Neural progenitor cell (in vitro differentiated cells): ENCODE measurements at regions not wholly inside any gene's neighbourhood (a gene's known extent, or its start where the extent isn't known, plus 50 kb on each side); places are given as distances from the start of the nearest gene placed in this dataset.

Experiments
- DNase-seq: peaks from one replicate; pipeline ENCODE4 v3.0.0-alpha.2; 2016; ENCODE audit warnings: low spot score
- H2AFZ ChIP-seq: fragments of 200-600 bp; sonication (generic); replicated peaks from 2 replicates; pipeline ENCODE4 v1.6.1; 2016; ENCODE audit warnings: antibody characterized with exemption
- H3F3A ChIP-seq: fragments of 200-600 bp; sonication (generic); 2 replicates; pipeline ENCODE4 v1.6.1; 2016; ENCODE audit warnings: antibody characterized with exemption, low read depth
- H3K27ac ChIP-seq: fragments of 200-600 bp; sonication (generic); 2 replicates; pipeline ENCODE4 v1.5.1; 2016; ENCODE audit warnings: mild to moderate bottlenecking
- H3K27me3 ChIP-seq: fragments of 200-600 bp; sonication (generic); 2 replicates; pipeline ENCODE4 v1.6.1; 2016; ENCODE audit warnings: mild to moderate bottlenecking, moderate library complexity
- H3K36me3 ChIP-seq: fragments of 200-600 bp; sonication (generic); 2 replicates; pipeline ENCODE4 v1.5.1; 2016
- H3K4me1 ChIP-seq: fragments of 200-600 bp; sonication (generic); 2 replicates; pipeline ENCODE4 v1.6.1; 2016; ENCODE audit warnings: mixed run types
- H3K4me2 ChIP-seq: fragments of 200-600 bp; sonication (generic); 2 replicates; pipeline ENCODE4 v1.6.1; 2016
- H3K4me3 ChIP-seq: fragments of 200-600 bp; sonication (generic); 2 replicates; pipeline ENCODE4 v1.5.1; 2016
- H3K79me2 ChIP-seq: fragments of 200-600 bp; sonication (generic); 2 replicates; pipeline ENCODE4 v1.6.1; 2016; ENCODE audit warnings: low read depth
- H3K9ac ChIP-seq: fragments of 200-600 bp; sonication (generic); 2 replicates; pipeline ENCODE4 v1.6.1; 2016
- H3K9me3 ChIP-seq: fragments of 200-600 bp; sonication (generic); 2 replicates; pipeline ENCODE4 v1.5.1; 2016; ENCODE audit warnings: low read depth
- H4K20me1 ChIP-seq: fragments of 200-600 bp; sonication (generic); 2 replicates; pipeline ENCODE4 v1.6.1; 2016; ENCODE audit warnings: low read depth
- H3K27ac Mint-ChIP-seq: 3 replicates; pipeline ENCODE4 v1.8.0; 2021; ENCODE audit warnings: mixed read lengths
- H3K27me3 Mint-ChIP-seq: 2 replicates; pipeline ENCODE4 v1.8.0; 2022; ENCODE audit warnings: low read depth, mild to moderate bottlenecking, inconsistent platforms, moderate library complexity, mixed read lengths; ENCODE audit not compliant: insufficient read depth
- H3K36me3 Mint-ChIP-seq: 3 replicates; pipeline ENCODE4 v1.8.0; 2021; ENCODE audit warnings: mixed read lengths
- H3K4me1 Mint-ChIP-seq: 3 replicates; pipeline ENCODE4 v1.8.0; 2021; ENCODE audit warnings: mixed read lengths
- H3K4me3 Mint-ChIP-seq: 3 replicates; pipeline ENCODE4 v1.8.0; 2021; ENCODE audit warnings: mild to moderate bottlenecking, moderate library complexity, mixed read lengths
- H3K9me3 Mint-ChIP-seq: 3 replicates; pipeline ENCODE4 v1.8.0; 2020; ENCODE audit warnings: mixed read lengths
- CTCF ChIP-seq: fragments of 200-600 bp; sonication (generic); IDR thresholded peaks from 2 replicates; pipeline ENCODE4 v1.5.1; 2017; ENCODE audit warnings: antibody characterized with exemption, mild to moderate bottlenecking
- EZH2 ChIP-seq: fragments of 200-600 bp; sonication (generic); IDR thresholded peaks from 2 replicates; pipeline ENCODE4 v1.6.1; 2017; ENCODE audit warnings: antibody characterized with exemption, mild to moderate bottlenecking, moderate library complexity
- EZH2phosphoT487 ChIP-seq: fragments of 200-600 bp; sonication (generic); IDR thresholded peaks from 2 replicates; pipeline ENCODE4 v1.6.1; 2017; ENCODE audit warnings: antibody characterized with exemption

DNA sequence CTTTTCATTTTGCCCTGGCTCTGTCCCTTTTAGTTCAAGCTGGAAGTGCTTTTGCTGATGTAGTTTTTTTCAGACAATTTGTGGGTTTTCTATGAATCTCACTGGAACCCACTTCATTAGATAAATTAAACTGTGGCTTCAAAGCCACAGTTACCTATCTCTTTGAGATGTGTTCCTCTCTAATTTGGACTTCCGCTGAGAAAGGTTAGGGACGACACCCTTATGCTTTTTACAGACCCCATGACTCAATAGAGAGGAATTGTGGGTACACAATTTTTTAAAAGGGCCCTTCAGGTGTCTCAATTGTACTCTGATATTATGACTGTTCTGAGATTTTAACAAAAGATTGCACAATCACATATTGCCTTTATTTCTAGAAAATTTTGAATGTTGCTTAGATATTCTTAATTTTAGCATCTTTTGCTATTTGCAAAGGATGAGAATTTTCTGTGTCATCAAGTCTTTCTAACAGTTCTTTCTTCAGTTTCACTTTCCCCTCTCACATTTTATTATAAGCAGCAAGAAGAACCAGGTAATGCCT, 110.6 kb downstream of the GADD45G start:
- no peaks in the 10 kb centered on the region for H3K4me1 ChIP-seq
- H3K27me3 ChIP-seq: no peaks in the 10 kb centered on the region
- Mint-ChIP-seq H3K36me3 (no peaks in the 10 kb centered on the region), H3K27me3 (peaks cover 6% of the 10 kb centered on the region), H3K9me3 (no peaks in the 10 kb centered on the region), H3K4me1 (no peaks in the 10 kb centered on the region), H3K27ac (no peak overlapping the region), H3K4me3 (no peak overlapping the region)
- no peak overlapping the region for H3K4me3 ChIP-seq
- no peak overlapping the region for H2AFZ ChIP-seq
- no peak overlapping the region for H3K9ac ChIP-seq
- no peak overlapping the region for H3K27ac ChIP-seq
- no peak overlapping the region for H3K4me2 ChIP-seq
- H3K9me3 ChIP-seq: no peaks in the 10 kb centered on the region
- no peak for TF ChIP-seq EZH2
- TF ChIP-seq CTCF: no peak
- TF ChIP-seq EZH2phosphoT487: no peak
- H3K36me3 ChIP-seq: no peaks in the 10 kb centered on the region
- no peaks in the 10 kb centered on the region for H3K79me2 ChIP-seq
- no peak for DNase-seq
- no peaks in the 10 kb centered on the region for H3F3A ChIP-seq
- H4K20me1 ChIP-seq: no peaks in the 10 kb centered on the region

DNA sequence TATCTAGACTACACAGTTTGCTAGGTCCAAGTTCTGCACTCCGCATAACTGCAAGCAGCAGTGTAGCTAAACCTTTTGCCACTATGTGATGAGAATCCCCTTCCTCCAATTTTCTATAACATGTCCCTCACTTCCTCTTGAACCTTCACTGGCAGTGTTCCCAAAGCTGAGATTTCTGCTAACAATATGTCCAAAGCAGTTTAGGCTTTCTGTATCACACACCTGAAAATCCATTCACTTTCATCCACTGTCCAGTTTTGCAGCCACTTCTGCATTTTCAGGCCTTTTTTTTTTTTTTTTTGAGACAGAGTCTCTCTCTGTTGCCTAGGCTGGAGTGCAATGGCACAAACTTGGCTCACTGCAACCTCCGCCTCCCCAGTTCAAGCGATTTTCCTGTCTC, 111.1 kb downstream of the GADD45G start:
- no peak overlapping the region for H2AFZ ChIP-seq
- no peak overlapping the region for H3K4me2 ChIP-seq
- no peaks in the 10 kb centered on the region for H3K9me3 Mint-ChIP-seq
- H3K9ac ChIP-seq: no peak overlapping the region
- no peak overlapping the region for H3K4me3 ChIP-seq
- H3K27me3 ChIP-seq: no peaks in the 10 kb centered on the region
- no peaks in the 10 kb centered on the region for H4K20me1 ChIP-seq
- H3K4me1 Mint-ChIP-seq: no peaks in the 10 kb centered on the region
- H3K36me3 Mint-ChIP-seq: no peaks in the 10 kb centered on the region
- H3K27me3 Mint-ChIP-seq: peaks cover 6% of the 10 kb centered on the region
- no peak overlapping the region for H3K27ac ChIP-seq
- no peaks in the 10 kb centered on the region for H3K9me3 ChIP-seq
- H3K27ac Mint-ChIP-seq: no peak overlapping the region
- DNase-seq: no peak
- no peaks in the 10 kb centered on the region for H3K4me1 ChIP-seq
- H3K4me3 Mint-ChIP-seq: no peak overlapping the region
- TF ChIP-seq CTCF (no peak), EZH2 (no peak)
- H3K36me3 ChIP-seq: no peaks in the 10 kb centered on the region
- H3K79me2 ChIP-seq: no peaks in the 10 kb centered on the region
- H3F3A ChIP-seq: no peaks in the 10 kb centered on the region

GRCh38 chr9:89716559-89716958, 111.7 kb downstream of the GADD45G start:
- no peak overlapping the region for H3K4me3 Mint-ChIP-seq
- Histone ChIP-seq H3K36me3 (no peaks in the 10 kb centered on the region), H3K9me3 (no peaks in the 10 kb centered on the region), H3K9ac (no peak overlapping the region), H3K79me2 (no peaks in the 10 kb centered on the region), H3K27me3 (no peaks in the 10 kb centered on the region), H2AFZ (no peak overlapping the region), H3K4me1 (no peaks in the 10 kb centered on the region), H3K27ac (no peak overlapping the region), H4K20me1 (no peaks in the 10 kb centered on the region), H3K4me3 (no peak overlapping the region), H3K4me2 (no peak overlapping the region), H3F3A (no peaks in the 10 kb centered on the region)
- H3K27ac Mint-ChIP-seq: no peak overlapping the region
- DNase-seq: no peak
- TF ChIP-seq EZH2phosphoT487: no peak
- H3K27me3 Mint-ChIP-seq: peaks cover 4% of the 10 kb centered on the region
- no peaks in the 10 kb centered on the region for H3K9me3 Mint-ChIP-seq
- H3K36me3 Mint-ChIP-seq: no peaks in the 10 kb centered on the region
- no peaks in the 10 kb centered on the region for H3K4me1 Mint-ChIP-seq

- Mint-ChIP-seq H3K27me3 (no peaks in the 10 kb centered on the region), H3K4me3 (no peak overlapping the region), H3K36me3 (no peaks in the 10 kb centered on the region), H3K4me1 (no peaks in the 10 kb centered on the region), H3K9me3 (no peaks in the 10 kb centered on the region), H3K27ac (no peak overlapping the region)
- Histone ChIP-seq H4K20me1 (no peaks in the 10 kb centered on the region), H3K4me1 (no peaks in the 10 kb centered on the region), H3K27ac (no peak overlapping the region), H3K4me3 (no peak overlapping the region), H3K9ac (no peak overlapping the region), H3F3A (no peaks in the 10 kb centered on the region), H3K9me3 (no peaks in the 10 kb centered on the region), H2AFZ (no peak overlapping the region), H3K36me3 (no peaks in the 10 kb centered on the region), H3K79me2 (no peaks in the 10 kb centered on the region), H3K27me3 (no peaks in the 10 kb centered on the region), H3K4me2 (no peak overlapping the region)
- DNase-seq: no peak
- TF ChIP-seq EZH2 (no peak), EZH2phosphoT487 (no peak), CTCF (no peak)
These were observed 113.4 kb downstream of the GADD45G start for GRCh38 chr9:89718176-89718575.
